ENCODE measurements at regions not wholly inside any gene's neighbourhood (a gene's known extent, or its start where the extent isn't known, plus 50 kb on each side); places are given as distances from the start of the nearest gene placed in this dataset.
"Not testable (repeated sequence)": the region's sequence is repeated elsewhere in the genome, so short reads cannot be mapped to it uniquely, and the experiment has no call there.

DNA sequence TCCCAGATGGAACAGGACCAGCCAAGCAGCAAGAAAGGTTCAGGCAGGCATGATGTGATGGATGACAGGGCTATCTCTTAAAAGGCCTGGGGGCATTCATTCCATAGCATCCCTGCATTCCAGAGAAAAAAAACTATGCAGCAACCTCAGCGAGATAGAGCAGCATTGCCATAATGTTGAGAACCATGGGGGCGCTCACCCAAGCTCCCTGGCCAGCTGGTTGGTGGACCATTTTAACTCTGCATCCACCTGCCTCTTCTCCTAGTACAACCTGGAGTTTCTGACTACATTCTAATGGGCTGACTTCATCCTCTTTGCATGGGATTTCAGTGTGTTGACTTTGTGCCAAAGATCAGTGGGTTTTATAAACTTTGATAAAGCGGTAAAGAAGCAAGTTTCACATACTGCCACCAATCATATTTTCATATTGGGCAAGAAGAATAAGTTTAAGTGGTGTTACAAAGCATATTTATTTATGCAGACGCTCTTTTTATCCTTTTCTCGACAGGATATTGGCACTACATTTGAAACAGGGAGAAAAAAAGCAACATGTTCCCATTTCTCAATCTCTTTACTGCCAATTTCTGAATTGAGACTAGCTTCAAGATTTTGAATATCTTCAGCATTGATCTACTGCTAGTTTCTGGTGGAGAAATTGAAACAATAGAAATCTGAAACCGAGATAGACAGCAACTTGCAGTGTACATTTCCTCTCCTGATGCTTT is 378.3 kb upstream of the WWC1 start:
- no peak for DNase-seq

DNA sequence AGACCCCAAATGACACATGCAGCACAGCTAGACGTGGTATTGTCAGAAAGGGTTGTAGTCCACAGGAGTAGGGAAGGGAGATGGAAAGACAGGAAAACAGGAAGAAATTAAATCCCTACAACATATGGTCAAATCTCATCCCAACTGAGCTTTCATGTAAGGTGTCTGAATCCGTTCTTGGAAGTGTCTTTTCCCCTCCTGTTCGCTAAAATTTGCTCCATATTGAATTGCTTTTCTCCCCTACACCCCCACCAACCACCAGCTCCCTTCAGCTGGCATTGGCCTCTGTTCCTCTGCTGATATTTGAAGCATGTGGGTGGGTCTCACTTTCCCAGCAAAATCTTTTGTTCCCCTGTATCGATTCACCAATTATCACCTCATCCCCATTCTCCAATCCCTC is 376.2 kb upstream of the WWC1 start:
- no peak for DNase-seq

DNA sequence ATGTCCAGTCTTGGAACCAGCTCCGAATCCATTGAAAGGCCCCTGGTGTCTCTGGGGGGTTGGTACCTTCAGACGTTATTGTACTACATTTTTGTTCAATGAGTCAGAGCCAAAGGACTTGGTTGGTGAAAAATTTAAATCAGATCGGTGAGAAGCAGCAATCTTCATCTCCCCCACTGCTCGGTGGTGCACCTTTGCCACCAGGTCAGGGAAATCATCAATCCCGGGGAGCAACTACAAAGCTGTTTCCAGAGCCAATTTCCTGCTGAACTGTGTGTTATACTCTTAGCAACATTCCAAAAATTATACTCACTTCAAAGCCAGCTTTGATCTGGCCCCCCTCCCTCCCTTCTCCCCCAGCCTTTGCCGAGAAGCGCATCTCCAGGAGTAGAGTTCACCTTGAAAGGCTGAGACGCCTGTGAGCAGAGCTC is 375.2 kb upstream of the WWC1 start:
- DNase-seq = no peak

DNA sequence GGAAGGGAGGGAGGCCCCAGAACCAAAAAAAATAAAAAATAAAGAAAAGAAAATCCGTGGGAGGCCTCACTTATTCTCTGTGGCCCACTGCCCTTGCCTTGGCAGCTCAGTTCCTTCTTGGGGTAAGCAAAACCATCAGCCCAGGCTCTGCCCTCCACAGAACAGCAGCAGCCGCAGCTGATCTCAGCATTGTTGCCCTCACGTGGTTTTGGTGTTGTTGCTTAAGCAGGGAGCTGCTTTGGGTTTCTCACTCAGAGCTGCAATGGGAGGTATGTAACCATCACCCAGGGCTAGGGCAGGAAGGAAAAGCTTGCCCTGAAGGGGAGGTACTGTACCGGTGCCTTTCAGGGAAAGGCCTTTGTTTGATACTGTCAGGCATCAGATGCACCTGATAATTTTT is 374.7 kb upstream of the WWC1 start:
- no peak for DNase-seq

DNA sequence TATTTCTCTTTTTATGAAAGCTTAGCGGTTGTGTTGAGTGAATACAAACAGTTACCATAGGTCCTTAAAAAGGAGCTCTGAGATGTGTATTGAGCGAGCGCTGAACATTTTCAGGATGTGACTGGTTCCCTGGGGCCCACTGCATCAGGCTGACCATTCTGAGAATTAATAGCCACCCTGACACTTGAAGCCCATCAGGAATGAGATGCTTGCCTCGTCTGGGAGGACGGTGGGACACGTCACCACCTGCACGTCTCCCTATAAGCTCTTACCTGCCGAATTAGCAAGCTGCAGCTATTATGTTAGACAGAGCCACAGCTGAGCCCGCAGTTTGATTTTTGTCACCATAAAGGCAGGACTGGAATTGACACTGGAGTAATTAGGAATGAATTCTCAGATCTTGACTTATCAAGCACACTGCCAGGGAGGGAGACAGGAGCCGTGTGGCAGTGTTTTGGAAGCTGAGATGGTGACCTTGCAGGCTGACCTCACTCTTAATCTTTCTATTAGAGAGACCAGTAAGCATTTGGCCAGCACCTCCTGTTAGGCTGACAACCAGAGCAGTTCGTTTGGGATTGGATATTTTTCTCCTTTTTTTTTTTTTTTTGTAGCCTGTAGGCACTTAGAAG is 373.1 kb upstream of the WWC1 start:
- no peak for DNase-seq

DNA sequence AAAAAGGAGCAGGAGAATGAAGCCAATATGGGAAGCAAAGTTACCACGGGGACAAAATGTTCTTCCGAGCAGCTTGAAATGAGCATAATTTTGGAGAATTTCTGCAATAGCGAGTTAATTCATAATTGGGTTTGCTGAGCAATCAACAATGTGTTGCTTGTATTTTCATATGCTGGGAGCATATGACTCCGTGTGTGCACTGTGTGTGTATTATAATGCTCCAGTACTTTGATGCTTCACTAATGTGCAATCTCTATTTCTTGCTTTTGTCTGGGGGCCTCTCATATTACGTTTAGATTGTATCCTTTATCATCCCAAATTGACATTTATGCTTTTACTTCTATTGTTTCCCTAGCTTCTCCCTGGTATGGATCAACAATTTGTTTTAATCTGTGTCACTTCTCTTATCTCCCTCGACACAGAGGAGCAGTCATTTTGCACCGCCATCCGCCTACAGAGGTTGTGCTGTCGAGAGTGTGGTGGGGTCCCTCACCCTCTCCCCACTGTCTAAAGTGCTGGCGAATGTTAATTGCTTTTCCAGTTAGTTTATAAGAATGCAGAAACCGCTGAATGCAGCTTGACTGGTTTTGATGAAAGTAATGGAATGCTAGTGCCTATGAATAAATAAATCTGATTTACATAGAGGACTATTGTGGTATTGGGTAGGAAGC is 372.5 kb upstream of the WWC1 start:
- peak in 1 of 2 experiments; percentile 14 for DNase-seq

DNA sequence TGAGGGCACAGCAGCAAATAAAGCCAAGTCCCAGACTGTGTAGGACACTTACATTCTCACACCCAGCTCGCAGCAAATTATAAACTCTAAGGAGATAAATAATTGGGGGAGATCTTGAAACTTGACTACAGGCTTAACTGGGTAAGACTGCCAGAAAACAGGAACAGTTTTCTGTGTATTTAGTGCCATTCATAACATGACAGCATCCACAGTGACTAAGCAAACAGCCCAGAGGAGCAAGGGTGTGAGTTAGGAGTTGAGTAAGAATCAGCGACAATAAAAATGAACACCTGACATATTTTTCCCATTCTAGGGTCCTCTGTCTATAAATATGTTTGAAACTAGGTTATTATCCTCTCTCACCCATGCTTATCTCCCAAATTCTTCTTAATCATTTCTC is 370.9 kb upstream of the WWC1 start:
- no peak for DNase-seq

DNA sequence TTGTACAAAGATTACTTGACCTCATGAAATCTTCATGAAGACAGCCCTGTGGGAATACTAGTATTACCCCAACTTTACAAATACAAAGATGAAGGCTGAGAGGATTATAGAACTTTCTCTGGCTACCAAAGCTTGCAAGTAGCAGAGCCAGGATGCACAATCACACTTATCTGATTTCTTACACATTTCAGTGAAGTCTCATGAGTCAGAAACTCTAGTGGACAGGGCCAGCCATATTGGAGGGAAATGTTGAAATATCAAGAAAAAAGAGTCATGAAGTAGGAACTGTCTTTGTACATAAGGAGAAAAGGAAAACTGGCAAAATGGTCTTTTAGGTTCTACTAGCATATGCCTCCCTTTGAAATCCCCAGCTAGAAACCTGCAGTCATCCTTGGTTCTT is 369.6 kb upstream of the WWC1 start:
- no peak for DNase-seq

DNA sequence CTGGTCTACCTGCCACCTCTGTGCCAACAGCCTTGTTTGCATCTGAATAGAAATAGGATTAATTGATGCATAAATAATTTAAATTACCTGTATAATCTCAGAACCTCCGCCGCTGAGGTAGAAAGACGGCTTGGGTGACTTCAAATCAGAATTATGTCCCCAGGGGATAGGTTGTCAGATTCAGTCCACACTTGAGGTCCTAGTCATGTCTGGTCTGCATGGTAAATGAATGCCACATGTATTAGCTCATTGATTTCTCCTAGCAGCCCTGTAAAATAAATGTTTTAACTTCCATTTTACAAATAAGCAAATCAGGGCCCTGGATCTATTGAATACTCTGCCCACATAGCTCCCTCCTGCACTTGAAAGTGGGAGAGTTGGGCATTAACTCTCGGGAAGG is 368.0 kb upstream of the WWC1 start:
- DNase-seq = no peak

DNA sequence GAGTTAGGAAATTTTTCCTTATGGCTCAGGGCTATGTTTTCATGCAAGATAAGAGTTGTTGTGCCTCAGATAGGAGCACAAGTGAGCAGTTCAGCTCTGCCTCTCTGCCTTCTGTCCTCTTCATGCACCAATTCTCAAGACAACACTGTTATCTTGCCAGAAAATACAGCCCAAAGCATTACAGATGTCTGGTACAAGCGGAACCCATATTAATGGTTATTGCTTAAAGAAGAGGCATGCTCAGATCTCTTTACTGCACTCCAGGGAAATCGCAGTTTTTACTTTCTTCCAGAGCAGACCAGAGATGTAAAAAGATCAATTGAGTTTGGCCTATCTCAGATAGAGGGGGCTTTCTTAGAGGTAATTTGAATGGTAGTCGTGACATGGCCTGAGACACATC is 361.6 kb upstream of the WWC1 start:
- DNase-seq = no peak

DNA sequence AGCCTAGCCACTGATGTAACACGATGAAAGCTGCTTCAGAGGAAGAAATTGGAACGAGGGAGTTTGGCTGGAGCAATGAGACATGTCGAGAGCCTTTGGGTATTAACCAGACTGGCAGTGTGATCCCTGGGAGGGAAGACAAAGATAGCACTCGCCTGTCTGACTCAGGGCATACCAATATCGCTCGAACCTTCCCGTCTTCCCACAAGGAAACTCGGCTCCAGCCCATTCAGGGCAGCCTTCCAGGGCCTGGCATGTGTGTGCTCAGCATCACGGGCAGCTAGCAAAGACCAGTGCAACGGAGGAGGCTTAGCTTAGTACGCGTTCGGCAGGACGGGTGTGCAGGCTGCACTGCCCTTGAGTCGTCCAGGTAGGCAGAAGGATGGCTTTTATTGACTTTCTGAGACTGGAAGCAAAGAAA is 356.9 kb upstream of the WWC1 start:
- DNase-seq = no peak

DNA sequence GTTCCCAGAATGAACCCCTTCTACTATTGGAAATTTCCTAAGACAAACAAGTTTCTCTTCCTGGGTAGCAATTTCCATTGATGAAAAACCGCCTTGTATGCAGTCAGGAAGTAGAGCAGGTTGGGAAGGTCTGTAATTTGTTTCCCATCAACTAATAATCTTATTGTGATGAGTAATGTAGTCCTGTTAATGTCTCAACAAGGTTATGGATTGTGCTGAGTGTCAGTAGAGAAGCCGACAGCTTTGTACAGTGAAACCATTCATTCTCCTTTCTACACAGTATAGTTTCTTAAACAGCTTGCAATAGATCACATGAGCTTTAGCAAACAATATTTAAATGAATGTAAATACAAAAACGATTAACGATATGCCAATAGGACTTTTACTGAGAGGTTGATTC is 355.4 kb upstream of the WWC1 start:
- no peak for DNase-seq

DNA sequence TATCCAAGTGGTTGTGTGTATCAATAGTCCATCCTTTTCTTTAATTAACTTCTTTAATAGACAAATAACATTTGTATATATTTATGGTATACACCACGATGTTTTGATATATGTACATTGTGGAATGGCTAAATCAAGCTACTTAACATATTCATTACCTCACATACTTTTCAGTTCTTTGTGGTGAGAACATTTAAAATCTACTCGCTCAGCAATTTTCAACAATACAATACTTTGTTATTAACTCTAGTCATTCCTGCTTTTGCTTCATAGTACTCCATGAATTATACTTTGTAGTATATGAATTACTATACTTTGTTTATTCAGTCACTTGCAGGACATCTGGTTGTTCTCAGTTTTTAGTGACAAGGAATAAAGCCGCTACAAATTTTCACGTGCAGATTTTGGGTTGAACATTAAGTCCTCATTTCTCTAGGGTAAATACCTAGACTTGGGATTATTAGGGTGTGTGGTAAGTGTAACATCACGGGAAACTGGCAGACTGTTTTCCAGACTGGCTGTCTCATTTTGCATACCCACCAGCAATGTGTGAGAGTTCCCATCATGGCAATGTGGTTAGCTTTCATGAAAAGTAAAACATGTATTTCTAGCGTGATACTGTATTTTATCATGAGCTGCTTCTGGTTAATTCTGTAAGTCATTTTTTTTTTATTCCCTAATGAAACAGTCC is 354.4 kb upstream of the WWC1 start:
- no peak for DNase-seq

DNA sequence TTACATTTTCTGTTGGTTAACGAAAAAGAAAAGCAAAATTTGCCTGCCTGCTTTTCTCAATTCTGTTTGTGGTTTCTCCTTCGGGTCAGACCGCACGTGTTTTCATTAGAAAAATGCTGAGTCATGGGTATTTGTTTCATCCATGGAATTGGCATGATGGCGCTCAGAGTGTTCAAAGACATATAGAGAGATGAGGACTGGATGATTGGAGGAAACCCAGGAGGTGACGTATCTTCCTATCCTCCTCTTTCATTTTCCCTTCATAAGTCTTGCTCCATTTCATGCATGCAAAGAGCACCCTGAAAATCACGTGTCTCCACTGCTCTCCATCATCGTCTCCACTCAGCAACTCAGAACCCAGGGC is 353.8 kb upstream of the WWC1 start:
- DNase-seq = no peak

DNA sequence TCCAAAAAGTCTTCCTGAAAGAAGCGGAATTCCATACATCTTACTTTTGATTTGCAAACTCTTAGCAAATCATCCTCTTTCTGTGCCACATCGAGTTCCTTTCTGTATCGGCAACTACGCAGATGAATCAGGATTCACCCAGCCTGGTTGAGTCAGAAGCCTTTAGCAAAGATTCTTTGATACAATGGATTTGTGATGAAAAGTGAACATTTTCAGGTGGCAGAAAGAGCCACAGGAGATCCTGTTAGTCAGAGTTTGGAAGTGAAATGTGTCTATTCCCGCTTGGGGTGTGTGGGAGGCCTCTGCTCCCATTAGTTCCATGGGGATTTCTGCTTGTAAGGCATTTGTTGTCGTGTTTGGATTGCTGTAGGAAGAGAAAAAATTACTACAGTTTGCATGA is 351.8 kb upstream of the WWC1 start:
- DNase-seq = no peak

DNA sequence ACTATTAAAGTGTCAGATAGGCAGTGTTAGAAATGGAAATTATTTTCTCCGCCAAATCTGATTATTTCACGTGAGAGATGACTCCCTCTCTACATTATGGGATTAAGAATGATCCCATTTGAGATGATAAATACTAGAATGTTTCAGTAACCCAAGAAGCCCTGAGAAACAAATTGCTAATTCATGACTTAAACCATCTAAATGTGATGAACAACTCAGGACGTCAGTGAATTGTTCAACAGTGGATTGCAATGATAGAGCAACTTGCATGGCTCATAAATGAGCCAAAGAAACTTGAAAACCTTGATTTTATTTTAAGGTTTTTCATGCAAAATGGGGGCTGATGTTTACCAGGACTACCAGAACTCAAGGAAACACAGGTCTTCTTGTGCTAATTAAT is 350.5 kb upstream of the WWC1 start:
- DNase-seq = no peak

DNA sequence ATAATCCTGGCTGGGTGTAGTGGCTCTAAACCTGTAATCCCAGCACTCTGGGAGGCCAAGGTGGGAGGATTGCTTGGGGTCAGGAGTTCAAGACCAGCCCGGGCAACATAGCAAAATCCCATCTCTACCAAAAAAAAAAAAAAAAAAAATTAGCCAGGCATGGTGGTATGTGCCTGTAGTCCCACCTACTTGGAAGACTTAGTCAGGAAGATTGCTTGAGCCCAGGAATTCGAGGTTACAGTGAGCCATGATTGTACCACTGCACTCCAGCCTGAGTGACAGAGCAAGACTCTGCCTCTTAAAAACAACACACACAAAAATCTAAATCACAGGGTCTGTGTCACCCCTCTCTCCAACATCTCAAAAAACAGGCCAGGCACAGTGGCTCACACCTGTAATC is 349.9 kb upstream of the WWC1 start:
- not testable (repeated sequence) for DNase-seq

DNA sequence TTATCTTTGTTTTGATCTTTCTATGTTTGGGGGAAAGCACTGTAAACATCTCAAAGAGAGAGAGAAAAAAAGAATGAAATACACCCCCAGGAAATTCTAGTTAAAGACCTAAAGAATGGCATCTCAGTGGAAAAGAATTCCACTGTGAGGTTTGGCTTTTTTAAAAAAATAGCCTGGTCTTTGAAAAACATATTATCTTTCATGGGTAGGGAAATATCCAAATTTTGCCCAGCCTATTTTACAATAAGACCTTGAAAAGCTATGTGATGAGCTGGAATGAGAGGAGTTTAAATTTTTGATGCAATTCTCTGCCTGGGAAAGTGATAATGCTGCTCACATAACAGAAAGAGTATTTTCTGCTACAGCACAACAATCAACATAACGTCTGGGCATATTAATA is 348.1 kb upstream of the WWC1 start:
- no peak for DNase-seq

DNA sequence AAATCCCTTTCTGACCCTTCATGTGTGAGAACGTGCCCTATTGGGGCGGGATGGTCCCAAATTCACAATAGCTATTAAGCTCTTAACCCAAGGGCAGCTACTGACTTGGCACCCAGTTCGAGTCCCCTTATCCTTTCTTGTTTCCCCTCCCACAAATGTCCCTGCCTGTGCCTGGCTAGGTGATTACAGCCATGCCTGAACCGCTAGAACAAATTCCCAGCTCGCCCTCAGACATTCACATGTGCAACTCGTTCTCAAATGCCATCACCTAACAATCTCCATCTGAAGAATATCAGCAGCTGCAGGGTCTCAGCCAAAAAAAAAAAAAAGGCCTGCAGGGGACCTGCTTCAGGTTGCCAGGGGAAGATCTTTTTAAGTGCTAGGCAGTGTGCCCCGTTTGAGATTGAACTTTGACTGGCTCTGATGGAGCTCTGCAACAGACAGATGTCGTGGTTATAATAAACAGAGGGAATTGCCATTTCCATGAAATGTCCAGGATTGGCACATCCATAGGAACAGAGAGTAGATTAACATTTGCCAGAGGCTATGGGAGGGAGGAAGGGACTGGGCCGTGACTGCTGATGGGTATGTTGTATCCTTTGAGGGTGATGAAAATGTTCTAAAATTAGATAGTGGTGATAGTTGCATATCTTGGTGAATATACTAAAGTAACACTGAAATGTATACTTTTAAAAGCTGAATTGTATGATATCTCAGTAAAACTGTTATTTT is 347.2 kb upstream of the WWC1 start:
- DNase-seq = no peak

DNA sequence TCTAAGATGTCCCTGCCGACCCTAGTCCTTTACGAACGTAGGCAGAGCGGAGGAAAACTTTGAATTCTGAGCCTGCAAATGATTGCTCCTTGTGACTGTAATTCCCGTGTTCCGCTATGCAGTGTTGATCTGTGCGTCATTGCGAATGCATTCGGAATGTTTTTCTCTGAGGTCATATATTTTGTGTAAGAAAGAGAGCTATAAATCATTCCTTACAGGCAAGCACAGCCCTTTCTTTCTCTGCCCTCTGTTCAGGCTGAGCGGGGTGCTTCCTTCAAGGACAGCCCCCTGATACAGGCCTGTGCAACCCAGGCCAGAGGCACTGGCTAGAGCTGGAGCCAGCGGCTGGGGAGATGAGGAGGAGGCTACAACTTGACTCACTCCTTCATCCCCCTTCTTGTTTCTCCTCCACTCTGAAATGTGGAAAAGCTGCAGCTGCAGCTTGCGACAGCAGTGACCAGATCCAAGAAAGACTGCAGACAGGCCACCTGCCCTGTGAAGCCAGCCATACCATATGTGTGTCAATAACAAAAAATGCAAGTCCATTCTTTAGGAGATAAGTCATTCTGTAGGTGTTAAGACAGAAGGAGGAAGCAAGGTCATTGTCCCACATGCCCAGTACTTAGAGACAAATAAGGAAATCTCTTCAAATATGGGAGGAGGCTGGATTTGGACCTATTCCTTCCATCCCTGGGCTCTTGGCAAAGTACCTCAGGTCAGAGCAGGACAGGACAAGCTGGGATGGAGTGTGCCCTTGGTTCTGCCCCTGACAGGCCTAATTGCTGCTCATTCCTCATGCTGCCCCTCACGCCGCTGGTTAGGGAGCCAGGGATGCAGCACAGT is 345.7 kb upstream of the WWC1 start:
- DNase-seq = no peak

DNA sequence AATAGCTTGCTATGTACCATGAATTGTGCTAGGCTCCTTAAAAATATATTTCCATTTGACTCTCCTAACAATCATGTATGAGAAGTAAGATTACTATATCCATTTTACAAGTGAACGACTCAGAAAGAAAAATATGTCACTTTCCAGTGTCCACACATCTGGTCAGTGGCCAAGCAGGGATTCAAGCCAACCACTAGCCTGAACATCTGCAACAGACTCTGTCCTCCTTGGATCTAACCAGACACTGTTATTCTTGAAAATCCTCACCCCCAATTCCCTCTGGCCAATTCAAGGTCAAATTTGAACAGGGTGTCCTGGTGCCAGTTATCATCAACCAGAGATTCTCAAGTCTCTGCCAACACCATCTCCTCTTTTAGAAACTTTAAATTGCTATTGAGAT is 344.1 kb upstream of the WWC1 start:
- no peak for DNase-seq

DNA sequence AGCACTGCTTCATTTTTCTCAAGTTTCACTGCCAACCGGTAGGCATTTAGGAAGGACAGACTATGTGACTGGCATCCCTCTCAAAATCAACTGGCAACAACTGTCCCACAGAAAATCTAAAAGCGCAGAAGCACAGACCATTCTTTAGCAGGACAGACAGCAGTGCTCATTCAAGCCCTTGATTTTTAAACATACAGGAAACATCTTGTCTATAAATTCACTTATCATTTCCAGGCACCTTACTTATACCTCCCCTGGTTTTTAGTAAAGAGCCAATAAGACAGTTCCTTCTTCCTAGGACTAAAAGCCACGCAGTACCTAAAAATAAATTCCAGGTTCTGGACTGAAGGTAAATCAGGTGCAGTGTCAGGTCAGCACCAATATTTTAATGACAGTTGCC is 343.2 kb upstream of the WWC1 start:
- no peak for DNase-seq

Measured in NCI-H2081 (cell line).